Stimulated activated CD4-positive, alpha-beta T cell treated with anti-CD3 and anti-CD28 coated beads, Interleukin-2, amount 100 ng/mL, for 4 hours (primary cell): ENCODE measurements at regions not wholly inside any gene's neighbourhood (a gene's known extent, or its start where the extent isn't known, plus 50 kb on each side); places are given as distances from the start of the nearest gene placed in this dataset.

Source experiments
- DNase-seq: peaks from one replicate; pipeline ENCODE4 v3.0.0-alpha.2; 2020; ENCODE audit warnings: low read depth

DNA sequence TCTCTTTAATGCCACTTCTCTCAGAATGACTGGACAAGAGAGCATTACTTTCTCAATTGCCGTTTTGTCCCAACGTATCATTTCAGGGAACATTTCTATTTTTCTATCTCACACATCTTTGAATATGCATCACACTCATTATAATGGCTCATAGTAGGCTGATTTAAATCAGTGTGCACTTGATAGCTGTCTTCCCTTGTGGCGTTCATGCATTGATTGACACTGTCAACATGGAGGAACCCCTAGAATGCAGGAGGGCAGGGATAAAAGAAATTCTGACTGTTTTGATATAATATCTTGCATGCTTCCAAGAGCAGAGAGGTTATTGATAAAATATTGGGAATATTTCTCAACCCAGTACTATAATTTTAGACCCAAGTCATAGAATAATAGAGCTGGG is 1528.9 kb upstream of the FLRT2 start:
- DNase-seq: no peak

GRCh38 chr14:84003346-84003745 is 1526.6 kb upstream of the FLRT2 start:
- no peak for DNase-seq

DNA sequence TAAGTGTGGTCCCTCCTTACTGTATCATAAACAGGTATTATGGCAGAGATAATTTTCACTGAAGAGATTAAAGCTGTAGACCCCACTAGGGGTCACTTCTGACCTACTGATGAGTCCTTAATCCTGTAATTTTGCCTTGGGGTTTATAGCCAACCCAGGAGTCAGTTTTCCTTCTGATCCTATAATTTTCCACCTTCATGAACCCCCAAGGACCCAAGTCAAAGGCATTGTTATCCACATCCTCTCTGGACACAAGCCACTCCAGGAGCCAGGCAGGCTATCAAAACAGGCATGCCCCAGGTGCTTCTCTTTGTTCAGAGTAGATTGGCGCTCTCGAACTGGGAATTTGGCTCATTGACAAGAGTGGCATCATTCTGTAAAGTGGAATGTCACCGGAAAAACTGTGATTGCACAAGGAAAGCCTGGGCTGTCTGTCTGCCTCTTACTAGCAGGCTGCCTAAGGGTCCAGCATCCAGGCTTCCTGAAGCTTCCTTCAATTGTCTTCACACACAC is 1523.2 kb upstream of the FLRT2 start:
- no peak for DNase-seq

GRCh38 chr14:84013424-84013823 is 1516.5 kb upstream of the FLRT2 start:
- no peak for DNase-seq

GRCh38 chr14:84017495-84017894 is 1512.4 kb upstream of the FLRT2 start:
- no peak for DNase-seq

GRCh38 chr14:84021433-84021832 is 1508.5 kb upstream of the FLRT2 start:
- DNase-seq: no peak

- DNase-seq: no peak
Measured at GRCh38 chr14:84024231-84024820, 1505.6 kb upstream of the FLRT2 start.

DNA sequence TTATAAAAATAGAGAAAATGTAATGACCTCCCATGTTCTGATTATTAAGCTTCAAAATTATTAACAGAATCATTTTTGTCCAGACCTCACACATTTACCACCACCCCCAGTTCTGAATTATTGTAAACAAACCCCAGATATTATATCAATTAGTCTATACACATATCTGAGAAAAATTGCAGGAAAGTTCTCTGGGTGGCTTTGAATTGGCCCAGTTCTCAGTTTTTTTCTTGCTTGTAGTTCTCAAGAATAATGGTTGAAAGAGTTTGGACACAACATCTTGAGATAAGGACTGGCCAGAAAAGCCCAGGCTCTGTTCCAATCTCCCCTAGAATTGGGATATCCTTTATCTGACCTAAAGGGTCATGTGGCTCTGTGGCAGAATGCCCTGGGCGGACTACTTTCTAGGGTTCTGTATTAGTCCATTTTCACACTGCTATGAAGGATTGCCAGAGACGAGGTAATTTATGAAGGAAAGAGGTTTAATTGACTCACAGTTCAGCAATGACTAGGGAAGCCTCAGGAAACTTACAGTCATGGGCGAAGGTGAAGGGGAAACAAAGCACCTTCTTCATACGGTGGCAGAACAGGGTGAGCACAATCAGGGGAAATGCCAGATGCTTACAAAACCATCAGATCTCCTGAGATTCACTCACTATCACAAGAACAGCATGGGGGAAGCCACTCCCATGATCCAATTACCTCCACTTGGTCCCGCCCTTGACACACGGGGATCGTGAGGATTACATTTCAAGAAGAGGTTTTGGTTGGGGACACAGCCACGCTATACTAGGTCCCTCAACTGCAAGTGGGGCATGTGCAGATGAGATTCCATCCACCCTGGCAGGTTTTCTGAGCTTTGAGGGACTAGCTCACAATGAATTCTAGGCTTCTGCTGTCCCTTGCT is 1504.6 kb upstream of the FLRT2 start:
- no peak for DNase-seq

GRCh38 chr14:84027351-84027750 is 1502.6 kb upstream of the FLRT2 start:
- DNase-seq: no peak

- no peak for DNase-seq
Measured at GRCh38 chr14:84028080-84028604, 1501.8 kb upstream of the FLRT2 start.

- DNase-seq: no peak
Measured at GRCh38 chr14:84029246-84029645, 1500.7 kb upstream of the FLRT2 start.

DNA sequence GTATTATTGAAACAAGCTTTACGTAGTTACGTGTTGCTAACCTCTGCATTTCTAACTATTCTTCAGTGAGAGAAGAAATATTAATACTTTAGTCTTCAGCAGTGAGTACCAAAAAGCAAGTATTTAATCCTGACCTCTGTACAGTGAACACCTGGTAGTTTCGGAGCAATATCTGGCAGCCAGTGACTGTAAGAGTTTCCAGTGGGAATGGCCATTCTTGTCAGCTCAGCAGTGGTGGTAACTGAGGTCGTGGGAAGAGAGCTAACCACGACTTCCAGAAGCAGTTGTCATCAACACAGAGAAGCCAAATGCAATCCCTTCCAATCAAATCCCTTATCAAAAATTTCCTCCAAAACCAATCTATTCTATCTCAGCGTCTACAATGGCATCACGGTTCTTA is 1500.2 kb upstream of the FLRT2 start:
- no peak for DNase-seq

DNA sequence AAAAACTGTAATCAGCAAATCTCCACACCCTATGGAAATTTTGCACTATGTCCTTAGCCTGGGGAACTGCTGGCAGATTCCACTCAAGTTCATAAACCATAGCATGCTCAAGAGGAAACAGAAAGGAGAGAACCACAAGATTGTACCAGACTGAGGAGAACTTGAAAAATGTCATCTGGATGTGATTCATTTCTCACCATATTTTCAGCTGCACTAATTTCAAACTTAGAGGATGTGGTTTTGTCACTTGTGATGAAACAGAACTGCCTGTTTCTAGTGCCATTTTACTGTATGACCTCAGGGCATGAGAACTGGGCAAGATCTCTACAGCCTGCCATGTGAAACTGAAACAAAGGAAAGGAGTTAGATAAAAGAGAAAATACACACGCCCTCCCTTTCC is 1493.1 kb upstream of the FLRT2 start:
- DNase-seq: no peak

GRCh38 chr14:84037593-84037992 is 1492.4 kb upstream of the FLRT2 start:
- no peak for DNase-seq

GRCh38 chr14:84040101-84040500 is 1489.8 kb upstream of the FLRT2 start:
- DNase-seq: no peak

GRCh38 chr14:84041421-84041820 is 1488.5 kb upstream of the FLRT2 start:
- DNase-seq: no peak

DNA sequence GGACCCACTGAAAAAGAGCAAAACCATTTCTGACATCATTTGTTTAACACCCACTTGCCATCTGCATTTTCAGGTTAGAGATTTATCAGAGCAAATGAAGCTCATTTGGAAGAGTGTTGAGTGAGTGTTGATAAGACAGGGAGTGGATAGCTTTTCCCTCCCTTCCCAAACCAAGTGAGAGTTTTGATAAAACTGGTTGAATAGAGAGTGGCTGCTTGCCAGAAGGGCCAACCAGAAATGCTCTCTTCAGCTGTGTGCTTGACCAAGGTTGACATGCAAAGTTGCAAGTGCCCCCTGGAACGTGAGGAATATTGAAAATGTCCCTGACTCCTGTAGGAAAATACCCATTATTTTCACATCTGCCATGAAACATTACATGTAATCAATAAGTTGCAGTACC is 1487.0 kb upstream of the FLRT2 start:
- DNase-seq: no peak

DNA sequence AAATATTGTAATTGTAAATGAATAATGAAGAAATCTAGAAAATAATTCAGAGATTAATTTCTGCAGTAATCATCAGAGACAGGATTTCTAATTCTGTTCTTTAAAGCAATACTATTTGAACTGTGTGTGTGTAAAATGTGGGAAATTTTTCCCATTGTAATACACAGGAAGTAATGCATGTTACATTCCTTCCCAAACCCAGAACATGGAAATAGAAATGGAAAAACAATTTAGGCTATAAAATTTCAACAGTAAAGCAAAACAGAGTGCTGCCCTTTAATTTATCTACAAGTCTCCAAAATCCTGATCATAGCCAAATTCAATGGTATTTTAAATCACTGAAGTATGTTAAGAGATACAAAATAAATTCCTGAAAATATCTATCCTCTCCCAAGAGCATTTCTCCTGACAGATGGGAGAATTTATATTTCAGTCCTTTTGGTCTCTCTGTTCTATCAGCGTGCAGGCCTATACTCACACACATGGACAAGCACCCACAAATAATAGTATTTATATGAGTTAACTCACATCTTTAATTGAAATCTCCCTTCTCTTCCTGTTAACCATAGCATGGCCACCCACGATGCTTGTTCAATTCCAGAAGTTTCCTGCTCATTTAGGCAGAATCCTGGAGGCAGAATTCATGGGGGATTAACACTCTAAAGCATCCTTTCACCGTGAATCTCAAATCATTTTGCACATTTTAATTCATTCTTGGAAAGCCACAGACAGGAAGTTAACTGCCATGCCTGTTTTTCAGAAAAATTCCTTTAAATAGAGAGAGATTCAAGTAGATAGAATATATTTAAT is 1465.4 kb upstream of the FLRT2 start:
- no peak for DNase-seq

DNA sequence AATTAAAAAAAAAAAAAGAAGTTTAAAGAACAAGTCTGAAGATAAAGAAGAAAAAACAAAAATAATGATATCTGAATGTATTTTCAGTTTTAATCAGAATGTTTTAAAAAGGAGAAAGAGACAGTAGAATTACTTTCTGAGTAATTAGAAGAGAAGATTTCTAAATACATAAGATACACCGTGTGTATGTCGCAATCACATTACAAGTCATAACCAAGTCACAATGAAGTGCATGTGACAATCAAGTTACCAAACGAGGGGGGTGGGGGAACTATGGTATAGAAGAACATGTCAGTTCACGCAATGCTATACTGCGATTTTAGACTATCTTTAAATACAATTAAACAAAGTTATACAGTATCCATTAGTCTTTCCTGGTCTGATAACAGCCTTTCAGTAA is 1464.1 kb upstream of the FLRT2 start:
- DNase-seq: no peak

DNA sequence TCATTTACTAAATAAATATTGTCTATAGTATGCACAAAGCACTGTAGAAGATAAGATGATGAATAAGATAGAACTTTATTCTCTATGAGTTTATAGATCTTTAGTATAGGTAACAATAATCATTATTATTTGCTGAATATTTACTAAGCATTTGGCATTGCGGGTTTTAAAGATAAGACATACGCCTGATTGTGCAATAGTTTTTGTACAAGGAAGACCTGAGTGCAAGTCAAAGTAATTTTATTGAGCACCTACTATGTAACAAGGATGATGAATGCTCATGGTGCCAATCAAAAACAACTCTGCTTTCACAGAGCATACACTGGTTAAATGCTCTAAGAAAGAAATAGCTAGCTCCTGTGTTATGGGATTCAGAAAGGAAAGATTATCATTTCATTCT is 1461.7 kb upstream of the FLRT2 start:
- no peak for DNase-seq

- no peak for DNase-seq
Measured at GRCh38 chr14:84071061-84071460, 1458.9 kb upstream of the FLRT2 start.

DNA sequence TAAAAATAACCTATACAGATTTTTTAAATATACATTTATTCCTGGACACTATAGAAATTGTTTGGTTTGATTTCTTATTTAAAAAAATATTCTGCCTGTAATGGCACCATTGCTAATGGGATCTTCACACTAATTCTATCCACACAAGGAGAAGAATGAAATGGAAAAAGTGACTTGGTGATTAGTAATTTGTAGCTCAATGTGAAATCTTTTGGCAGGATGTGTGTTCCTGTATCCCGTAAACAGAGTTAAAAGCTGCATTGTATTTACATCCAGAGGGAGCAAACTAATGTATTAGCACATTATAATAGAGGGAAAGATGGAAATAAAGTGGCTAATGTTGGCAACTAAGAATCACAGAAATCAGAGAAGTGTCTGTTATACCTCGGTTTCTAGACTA is 1455.3 kb upstream of the FLRT2 start:
- no peak for DNase-seq
